BE2C (cell line): ENCODE measurements at regions not wholly inside any gene's neighbourhood (a gene's known extent, or its start where the extent isn't known, plus 50 kb on each side); places are given as distances from the start of the nearest gene placed in this dataset.

Source experiments
- DNase-seq: peaks from one replicate; pipeline ENCODE4 v3.0.0-alpha.2; 2020
- H3K27me3 ChIP-seq: fragments of 250-450 bp; sonication (Bioruptor Pico); 2 replicates; pipeline ENCODE4 v1.5.1; 2020; ENCODE audit warnings: mild to moderate bottlenecking
- H3K36me3 ChIP-seq: fragments of 250-450 bp; sonication (Bioruptor Pico); 2 replicates; pipeline ENCODE4 v1.5.1; 2020; ENCODE audit warnings: mild to moderate bottlenecking
- H3K4me1 ChIP-seq: fragments of 250-450 bp; sonication (Bioruptor Pico); 2 replicates; pipeline ENCODE4 v1.5.1; 2020
- H3K4me3 ChIP-seq: 2 replicates; pipeline ENCODE4 v1.5.1; 2011; ENCODE audit warnings: low read depth, low read length
- H3K9me3 ChIP-seq: fragments of 250-450 bp; sonication (Bioruptor Pico); 2 replicates; pipeline ENCODE4 v1.5.1; 2020
- CTCF ChIP-seq: IDR thresholded peaks from 2 replicates; pipeline ENCODE4 v1.5.1; 2012; ENCODE audit warnings: mild to moderate bottlenecking, low read depth, low read length

- Histone ChIP-seq H3K4me1 (no peaks in the 10 kb centered on the region), H3K27me3 (no peaks in the 10 kb centered on the region), H3K4me3 (no peak overlapping the region), H3K9me3 (no peaks in the 10 kb centered on the region), H3K36me3 (no peaks in the 10 kb centered on the region)
- DNase-seq = no peak
- TF ChIP-seq CTCF = no peak
These were observed 69.1 kb upstream of the CNTN4 start for GRCh38 chr3:2029559-2029958.

GRCh38 chr3:2036076-2036475 lies 62.6 kb upstream of the CNTN4 start:
- Histone ChIP-seq H3K36me3 (no peaks in the 10 kb centered on the region), H3K9me3 (no peaks in the 10 kb centered on the region), H3K4me3 (no peak overlapping the region), H3K4me1 (no peaks in the 10 kb centered on the region), H3K27me3 (no peaks in the 10 kb centered on the region)
- DNase-seq = no peak
- TF ChIP-seq CTCF = no peak

DNA sequence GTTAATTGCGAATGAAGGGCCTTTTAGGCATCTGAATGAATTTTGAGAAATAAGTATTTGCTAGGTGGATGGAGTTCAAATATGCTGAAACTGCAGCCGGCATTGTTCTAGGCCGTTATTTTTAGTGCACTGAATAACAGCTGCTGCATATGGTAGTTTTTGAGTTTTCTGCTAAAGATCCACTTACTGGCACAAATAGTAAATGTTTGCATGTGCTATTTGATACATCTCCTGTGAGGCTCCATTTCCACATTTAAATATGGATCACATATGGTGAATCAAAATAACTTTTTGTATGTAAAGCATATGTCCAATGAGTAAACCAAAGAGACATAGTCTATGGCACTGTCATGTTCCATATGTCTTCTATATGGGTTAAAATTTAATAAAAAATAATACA lies 56.7 kb upstream of the CNTN4 start:
- no peaks in the 10 kb centered on the region for H3K27me3 ChIP-seq
- no peak for DNase-seq
- H3K4me1 ChIP-seq = no peaks in the 10 kb centered on the region
- H3K9me3 ChIP-seq = no peaks in the 10 kb centered on the region
- TF ChIP-seq CTCF = no peak
- H3K36me3 ChIP-seq = no peaks in the 10 kb centered on the region
- H3K4me3 ChIP-seq = no peak overlapping the region
